ENCODE measurements at regions not wholly inside any gene's neighbourhood (a gene's known extent, or its start where the extent isn't known, plus 50 kb on each side); places are given as distances from the start of the nearest gene placed in this dataset.

DNA sequence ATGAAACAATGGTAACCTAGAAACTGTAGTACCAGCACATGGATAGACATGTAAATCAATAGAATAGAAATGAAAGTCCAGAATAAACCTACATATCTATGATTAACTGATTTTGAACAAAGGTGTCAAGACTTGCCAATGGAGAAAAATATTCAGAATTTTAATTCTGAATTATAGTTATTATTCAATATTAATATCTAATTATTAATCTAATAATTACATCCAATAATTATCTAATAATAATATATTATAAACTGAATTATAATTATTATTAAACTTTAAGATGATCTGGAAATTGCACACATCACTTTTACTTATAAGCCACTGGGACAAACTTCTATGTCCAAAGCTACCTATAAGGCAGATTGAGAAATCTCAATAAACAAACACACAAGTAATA, 1365.2 kb upstream of the ADGRL3 start:
- FAIRE-seq = no peak
- DNase-seq (ENCODE audit: low spot score) = no peak

DNA sequence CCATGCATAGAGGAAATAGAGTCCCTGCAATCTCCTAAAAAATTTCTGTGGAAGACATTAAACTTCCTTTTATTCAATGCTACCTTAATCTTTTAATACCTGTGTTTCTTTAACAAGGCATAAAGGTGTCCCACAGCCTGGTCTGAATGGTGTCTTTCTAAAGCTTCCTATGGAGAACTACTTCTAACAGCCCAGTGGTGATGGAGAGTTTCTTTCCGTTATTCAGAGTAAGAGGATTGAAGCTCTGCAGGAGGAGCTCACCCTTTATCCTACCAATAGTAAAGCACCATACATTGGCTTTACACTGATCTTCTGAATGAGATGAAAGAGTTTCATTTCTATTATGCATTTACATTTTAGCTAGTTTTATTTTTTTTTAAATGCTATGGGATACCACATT, 1362.4 kb upstream of the ADGRL3 start:
- DNase-seq (ENCODE audit: low spot score) (no peak), FAIRE-seq (no peak)

DNA sequence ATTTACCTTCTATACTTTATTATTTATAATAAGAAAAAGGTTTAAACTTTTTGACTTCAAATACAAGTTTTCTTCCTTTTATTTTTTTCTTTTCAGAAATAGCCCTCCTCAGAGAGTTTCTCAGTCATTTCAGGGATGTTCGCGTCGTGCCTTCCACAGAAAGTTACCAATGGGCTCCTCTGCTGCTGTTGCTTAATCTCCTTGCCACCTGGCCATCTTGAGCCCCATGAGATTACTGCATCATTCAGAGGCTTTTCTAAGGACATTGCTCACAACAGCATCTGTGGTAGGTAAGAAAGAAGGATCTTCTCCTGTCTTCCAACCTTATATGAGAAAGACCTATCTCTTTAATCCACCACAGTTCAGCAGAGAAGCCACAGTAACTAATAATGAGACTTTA, 1361.9 kb upstream of the ADGRL3 start:
- no peak for FAIRE-seq

DNA sequence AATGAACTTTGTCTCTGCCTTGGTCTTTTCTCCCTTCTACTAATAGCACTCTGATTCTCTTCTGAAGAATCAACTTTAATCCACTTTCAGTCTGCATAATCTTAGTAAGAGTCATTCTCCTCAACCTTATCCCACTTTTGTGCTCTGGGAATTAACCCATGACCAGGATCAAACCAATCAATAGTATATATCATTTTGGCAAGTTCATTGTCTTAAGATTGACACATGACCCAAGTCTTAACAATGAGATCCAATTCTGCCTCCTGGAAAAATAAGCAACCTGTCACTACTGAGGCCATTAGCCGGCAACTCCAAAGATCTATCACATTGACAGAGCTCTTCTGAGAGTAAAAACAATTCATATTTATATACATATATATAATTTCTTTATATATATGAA, 1358.4 kb upstream of the ADGRL3 start:
- DNase-seq (ENCODE audit: low spot score) = no peak
- no peak for FAIRE-seq

More for the DNA sequence above, 1361.9 kb upstream of the ADGRL3 start:
- DNase-seq (ENCODE audit: low spot score) = no peak

DNA sequence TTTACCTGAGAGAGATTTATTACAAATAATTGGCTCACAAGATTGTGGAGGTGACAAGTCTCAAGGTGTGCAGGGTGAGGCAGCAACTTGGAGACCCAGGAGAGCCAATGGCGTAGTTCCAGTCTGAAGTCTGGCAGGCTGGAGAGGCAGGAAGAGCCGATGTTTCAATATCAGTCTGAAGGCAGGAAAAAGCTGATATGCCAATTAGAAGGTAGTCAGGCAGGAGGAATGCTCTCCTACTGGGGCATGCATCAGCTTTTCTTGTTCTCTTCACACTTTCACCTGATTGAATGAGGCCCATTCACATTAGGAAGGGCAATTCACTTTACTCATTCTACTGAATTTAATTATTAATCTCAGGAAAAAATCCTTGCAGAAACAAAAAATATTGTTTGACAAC, 1351.7 kb upstream of the ADGRL3 start:
- DNase-seq (ENCODE audit: low spot score) (no peak), FAIRE-seq (no peak)

DNA sequence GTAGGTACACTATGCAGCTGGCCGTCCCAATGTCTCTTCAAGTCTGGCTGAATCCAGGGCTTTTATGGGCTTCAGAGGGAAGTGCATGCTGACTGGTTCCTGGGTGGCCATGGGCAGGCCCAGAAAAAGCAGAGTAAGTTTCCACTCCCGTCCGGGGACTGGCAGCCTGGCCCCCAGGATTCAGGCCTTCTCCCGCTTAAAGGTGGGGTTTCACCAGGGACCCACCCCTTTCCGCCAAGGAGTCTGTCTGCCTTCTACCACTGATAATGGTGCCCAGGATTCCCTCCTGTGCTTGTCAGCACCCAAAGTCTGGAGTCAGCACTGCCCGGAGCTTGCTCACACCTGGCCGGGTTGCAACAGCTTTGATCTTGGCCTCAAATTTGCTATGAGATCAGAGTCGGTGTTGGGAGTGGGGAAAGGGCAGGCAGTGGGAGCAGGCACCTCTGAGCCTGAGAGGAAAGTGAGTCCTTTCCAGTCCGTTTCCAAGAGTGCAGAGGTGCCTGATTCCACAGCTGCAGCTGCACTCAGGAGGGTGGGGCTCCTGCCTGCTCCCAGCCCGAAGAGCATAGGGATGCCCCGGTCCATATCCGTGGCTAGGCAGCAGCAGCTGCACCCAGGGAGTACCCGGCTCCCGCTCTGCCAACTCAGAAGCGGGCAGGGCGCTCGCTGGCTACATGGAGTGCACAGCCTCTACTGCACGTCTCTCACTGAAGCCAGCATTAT, 1344.3 kb upstream of the ADGRL3 start:
- FAIRE-seq = no peak
- no peak for DNase-seq (ENCODE audit: low spot score)

DNA sequence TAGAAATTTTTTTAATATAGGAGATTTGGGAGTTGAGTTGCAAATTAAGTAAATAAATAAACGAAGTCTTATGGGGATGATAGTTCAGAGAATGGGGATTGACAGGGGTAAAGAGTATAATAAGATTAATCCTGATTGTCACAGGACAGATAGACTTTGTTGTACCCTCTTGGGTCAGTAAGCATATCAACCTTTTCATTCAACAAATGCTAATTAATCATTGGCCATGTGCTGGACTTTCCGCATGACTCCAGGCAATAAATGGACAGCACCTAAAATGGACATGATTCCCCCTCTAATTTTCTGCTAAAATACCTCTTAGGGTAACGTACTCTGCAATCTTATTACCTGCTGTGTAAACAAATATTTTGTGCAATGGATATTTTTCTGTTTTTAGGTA, 1331.1 kb upstream of the ADGRL3 start:
- DNase-seq (ENCODE audit: low spot score) (no peak), FAIRE-seq (no peak)

DNA sequence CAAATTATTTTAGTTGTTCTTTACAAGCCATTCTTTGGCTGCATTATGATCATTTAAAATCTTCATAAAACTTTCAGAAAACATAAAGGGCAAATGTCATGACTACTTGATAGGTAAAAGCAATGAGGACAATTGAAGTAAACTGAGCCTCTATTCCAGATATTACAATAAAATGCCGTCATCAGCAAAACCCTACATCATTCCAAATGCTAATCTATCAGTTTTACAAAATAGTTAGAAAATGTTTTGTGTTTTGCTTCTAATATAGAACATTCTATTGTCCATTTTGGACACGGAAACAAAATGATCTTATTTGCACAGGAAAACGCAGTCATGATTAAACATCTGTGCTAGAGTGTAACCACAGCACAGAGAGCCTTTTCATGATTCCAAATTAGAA, 1330.6 kb upstream of the ADGRL3 start:
- DNase-seq (ENCODE audit: low spot score) (no peak), FAIRE-seq (no peak)

DNA sequence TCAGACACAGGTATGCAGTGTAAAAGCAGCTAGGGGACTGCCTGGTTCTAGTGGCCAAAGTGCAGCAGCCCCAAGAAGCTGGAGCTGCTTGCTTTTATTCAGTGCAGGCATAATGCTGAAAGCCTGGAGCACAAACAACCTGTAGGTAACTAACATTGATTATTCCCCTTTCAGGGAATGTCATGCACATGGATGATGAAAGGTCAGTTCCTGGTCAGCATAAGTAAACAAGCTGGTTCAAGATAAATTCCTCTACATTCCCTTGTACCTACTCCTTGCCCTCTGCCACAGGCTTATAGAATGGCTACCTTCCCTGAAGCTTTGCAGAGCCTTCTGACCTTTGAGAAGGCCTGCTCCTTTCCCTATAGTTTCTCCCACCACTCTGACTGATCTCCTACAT, 1318.5 kb upstream of the ADGRL3 start:
- no peak for DNase-seq (ENCODE audit: low spot score)
- FAIRE-seq = no peak

DNA sequence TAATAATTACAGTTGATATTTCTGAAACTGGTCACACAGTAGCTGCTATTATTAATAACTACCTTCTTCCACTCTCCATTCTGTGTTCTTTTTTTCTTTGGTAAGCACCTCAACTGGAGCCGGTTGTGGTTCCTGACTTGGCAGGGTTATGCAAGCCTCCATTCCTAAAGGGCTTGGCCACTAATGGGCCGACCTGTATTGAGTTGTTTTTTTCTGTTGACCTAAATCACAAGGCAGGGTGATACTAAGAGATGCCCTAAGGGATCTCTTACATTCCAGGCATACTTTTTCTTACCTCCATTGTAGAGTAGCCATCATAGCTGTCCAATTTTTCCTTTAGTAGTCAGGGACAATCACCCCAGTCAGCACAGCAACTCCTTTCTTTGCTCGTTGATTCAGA, 1295.8 kb upstream of the ADGRL3 start:
- no peak for DNase-seq (ENCODE audit: low spot score)
- no peak for FAIRE-seq

DNA sequence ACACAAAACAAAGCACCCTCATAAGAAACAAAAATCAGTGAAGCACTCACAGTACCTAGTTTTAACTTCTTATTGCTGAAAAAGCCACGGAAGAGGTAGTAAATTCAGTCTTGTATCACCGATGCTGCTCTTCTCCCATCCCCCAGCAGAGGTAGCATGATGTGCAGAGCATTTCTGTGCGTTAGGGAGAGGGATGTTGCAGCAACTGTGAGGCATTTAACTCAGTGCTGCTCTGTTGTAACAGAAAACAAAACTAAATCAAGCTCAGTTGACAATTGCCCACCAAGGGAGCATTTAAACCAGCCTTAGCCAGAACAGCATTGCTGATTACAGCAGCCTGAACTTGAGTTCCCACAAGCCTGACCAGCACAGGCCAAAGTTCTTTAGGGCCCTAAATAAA, 1279.7 kb upstream of the ADGRL3 start:
- FAIRE-seq (no peak), DNase-seq (ENCODE audit: low spot score) (no peak)

DNA sequence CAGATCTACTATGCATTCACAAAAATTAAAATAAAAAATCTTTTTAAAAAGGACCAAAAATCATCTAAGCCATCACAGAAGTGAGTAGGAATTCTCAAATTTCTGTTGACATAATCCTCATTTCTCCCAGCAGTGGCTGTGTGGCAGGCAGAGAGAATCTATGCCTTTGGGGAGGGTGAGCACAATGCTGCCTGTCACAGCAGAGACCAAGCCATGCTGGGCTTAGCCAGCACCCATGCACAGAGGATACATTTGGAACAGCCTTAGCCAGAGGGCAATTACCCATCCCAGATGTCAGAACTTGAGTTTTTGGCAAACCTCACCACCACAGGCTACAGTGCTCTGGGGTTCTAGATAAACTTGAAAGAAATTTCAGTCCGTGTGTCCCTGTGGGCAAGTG, 1274.8 kb upstream of the ADGRL3 start:
- no peak for DNase-seq (ENCODE audit: low spot score)
- no peak for FAIRE-seq

DNA sequence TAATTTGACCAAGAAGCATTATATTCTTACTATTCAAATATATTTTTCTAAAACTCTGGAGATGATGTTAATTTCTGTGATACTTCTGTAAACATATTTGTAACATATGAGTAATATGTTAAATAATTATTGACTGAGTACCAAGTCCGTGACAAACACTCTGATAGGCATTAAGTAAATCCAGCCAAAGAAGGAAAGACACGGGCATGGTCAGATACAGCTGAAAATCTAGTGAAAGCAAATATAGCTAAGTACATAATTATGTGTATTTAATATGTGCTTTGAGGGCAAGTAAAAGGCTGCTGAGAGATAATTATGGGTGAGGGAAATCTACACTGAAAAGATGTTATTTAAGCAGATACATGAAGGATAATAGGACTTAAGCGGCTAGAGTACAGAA, 1263.6 kb upstream of the ADGRL3 start:
- FAIRE-seq = no peak

DNA sequence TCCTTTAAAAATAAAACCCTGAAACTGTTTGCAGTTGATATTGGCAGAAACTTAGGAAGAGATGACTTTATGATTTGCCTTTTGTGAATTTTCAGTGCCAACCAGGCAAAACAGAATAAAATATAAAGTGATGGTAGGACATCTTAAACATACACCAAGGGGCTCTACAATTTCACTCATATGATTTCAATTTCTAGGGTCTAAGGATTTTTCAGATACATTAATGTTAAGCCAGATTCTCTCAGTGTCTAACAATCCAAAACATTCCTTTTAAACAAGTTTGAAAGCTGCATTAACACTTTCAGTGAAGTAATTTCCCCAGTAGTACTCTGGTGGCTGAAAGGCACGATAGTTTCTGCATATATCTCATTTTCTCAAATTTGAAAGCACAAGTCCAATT, 1262.0 kb upstream of the ADGRL3 start:
- FAIRE-seq = no peak
- no peak for DNase-seq (ENCODE audit: low spot score)

More for the DNA sequence above, 1263.6 kb upstream of the ADGRL3 start:
- no peak for DNase-seq (ENCODE audit: low spot score)

DNA sequence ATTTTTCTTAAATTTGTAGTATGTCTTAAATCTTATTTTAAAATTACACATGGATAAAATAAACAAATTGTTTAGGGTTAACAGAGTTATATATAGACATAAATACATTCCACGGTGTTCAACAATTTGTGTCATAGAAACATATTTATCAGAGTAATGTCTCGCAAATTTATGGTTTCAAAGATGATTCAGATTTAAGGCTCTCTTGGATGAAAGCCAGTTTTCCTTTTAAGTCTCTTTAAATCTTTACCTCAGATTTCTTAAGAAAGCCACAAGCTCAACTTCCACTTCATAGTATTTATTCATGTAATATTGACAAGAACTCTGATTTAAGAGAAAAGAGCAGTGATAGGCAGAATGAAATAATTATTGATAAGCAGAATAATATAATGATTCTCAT, 1254.8 kb upstream of the ADGRL3 start:
- no peak for FAIRE-seq
- no peak for DNase-seq (ENCODE audit: low spot score)

DNA sequence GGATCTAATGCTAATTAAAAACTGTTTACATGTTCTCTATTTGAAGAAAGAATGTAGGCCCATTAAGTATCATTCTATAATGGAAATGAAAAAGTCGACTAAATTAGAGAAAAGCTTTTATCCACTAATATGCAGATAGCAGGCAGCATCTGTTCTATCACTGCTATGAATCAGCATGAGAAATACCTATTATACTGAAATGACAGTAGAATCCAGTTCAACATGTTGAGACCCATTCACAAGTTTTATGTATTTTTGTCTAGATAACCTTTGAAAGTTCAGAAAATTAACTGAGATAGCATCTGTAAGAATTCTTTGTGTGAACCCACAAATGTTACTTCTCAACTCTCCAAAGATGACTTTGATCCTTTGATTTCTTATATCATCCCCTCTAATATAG, 1254.4 kb upstream of the ADGRL3 start:
- DNase-seq (ENCODE audit: low spot score) = no peak
- FAIRE-seq = no peak

DNA sequence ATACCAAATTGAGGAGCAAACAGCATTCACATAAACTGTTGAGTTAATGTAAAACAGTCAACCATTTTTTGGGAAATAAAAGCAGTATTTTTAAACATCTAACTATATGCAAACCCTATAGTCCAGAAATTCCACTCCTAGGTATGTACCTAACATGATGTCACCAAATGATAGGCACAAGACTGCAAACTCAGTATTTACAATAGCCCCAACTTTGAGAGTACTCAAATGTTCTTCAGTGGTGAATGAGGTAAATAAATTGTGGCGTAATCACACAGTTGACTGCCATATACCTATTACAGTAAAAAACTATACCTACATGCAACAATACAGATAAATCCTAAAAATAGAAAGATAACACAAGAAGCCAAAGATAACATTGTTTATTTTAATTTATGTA, 1243.8 kb upstream of the ADGRL3 start:
- DNase-seq (ENCODE audit: low spot score) (no peak), FAIRE-seq (no peak)

DNA sequence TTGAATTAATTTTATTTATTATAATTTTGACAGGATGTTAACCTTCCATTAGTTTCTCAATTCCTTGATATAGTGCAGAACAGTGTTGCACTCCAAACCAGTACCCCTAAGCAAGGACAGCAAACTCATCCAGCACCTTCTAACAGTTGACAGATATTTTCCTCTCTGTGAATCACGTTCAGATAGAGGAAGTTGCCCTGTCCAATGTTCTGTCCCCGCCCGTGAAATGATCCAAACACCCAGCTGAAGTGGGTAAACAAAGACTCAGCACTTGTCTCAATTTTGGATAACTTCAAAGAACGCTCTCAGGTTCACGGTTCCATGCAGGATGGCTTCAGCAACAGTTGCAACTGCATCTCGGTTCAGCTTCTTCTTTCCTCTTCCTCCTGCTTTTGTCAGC, 1240.0 kb upstream of the ADGRL3 start:
- FAIRE-seq (no peak), DNase-seq (ENCODE audit: low spot score) (no peak)

DNA sequence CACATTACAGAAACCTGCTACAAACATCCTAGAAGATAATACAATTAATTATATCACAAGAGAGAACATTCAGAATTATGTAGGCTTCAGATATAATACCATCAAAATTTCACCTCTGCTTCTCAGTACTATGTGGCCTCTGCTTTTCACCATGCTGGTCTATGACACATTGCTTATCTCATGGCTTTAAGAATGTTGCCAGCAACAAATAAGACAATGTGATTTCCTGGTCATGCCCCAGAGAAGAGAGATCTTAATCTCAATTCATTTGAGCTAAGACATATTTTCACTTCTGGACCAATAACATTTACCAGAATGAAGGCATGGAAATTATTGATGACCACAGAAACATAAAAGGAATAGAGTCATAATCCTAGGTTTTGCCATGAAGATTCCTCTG, 1233.4 kb upstream of the ADGRL3 start:
- DNase-seq (ENCODE audit: low spot score) = no peak
- FAIRE-seq = no peak

DNA sequence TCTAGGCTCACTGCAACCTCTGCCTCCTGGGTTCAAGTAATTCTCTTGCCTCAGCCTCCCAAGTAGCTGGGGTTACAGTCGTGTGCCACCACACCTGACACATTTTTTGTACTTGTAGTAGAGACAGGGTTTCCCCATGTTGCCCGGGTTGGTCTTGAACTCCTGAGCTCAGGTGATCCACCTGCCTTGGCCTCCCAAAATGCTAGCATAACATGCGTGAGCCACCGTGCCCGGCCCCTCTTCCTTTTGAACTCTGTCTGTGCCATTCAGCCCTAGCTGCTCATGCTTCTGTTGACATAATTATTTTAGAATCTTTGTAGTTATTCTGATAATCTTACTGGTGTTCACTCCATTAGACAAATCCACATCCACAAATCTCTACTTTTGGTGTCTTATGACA, 1231.3 kb upstream of the ADGRL3 start:
- DNase-seq (ENCODE audit: low spot score) = no peak
- FAIRE-seq = no peak

DNA sequence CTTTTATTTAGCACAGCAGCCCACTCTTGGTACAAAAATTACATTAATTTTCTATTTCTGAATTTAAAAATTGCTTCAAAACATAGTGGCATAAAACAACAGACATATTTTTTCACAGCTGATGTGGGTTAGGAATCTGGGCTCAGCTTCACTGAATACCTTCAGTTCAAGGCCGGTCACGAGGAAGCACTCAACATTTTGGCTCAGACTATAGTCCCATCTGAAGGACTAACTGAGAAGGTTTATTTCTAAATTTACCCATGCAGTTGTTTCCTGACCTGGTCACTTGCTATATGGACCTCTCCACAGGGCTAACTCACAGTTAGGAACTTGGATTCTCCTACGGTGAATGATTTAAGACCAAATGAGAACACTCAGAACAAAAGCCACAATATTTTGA, 1230.2 kb upstream of the ADGRL3 start:
- FAIRE-seq = no peak
- DNase-seq (ENCODE audit: low spot score) = no peak

DNA sequence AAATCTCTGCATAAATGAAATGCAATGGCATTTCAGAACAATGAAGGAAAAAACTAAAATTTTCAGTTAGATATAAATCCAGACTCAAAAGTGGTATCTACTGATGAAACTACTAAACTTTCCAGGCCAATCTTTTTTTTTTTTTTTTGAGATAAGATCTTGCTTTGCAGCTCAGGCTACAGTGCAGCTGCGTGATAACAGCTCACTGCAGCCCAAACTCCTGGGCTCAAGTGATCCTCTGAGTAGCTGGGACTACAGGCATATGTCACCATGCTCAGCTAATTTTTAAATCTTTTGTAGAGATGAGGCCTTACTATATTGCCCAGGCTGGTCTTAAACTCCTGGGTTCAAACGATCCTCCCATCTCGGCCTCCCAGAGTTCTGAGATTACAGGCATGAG, 1228.2 kb upstream of the ADGRL3 start:
- DNase-seq (ENCODE audit: low spot score) = no peak
- FAIRE-seq = no peak

DNA sequence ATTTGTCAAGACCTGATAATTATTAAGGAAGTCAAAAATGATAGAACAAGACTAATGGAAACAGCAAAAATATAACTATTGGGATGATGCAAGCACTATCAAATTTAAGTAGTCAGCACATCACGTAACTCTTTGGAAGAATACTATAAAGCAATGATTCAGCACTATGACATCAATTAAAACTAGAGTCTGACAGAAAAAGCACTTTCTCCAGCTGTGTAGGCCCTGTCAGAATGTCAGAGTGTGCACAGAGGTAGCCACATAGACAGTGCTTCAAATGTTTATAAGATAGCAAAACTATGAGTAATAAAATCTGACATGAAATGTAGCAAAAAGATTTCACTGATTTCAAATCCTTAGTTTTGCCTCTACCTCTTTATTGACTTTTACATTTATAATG, 1226.6 kb upstream of the ADGRL3 start:
- FAIRE-seq (no peak), DNase-seq (ENCODE audit: low spot score) (no peak)

DNA sequence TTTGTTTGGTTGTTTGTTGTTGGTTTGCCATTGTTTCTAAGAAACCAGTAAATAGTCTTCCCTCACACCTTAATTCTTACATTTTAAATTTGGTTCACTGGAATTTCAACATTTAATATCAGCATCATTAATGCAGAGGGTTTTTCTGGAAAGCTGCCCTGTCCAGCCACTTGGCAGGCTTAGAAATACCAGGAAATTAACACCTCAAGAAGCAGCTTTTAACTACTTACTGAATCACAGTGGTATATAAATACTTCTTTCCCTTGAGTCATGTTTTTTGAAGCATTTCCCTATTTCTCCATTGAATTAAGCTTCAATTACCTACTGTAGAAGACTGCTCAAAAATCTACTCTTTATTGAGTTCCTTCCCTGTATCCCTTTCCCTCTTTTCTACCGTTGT, 1221.1 kb upstream of the ADGRL3 start:
- DNase-seq (ENCODE audit: low spot score) = no peak
- no peak for FAIRE-seq
